H1 (cell line): ENCODE measurements at regions not wholly inside any gene's neighbourhood (a gene's known extent, or its start where the extent isn't known, plus 50 kb on each side); places are given as distances from the start of the nearest gene placed in this dataset.

Experiments used
- CTCF ChIA-PET: fragments of 300-600 bp; sonication (Branson Sonifier 250); formaldehyde crosslinking; loops from one replicate; lab custom pipeline; 2021; ENCODE audit not compliant: partially characterized antibody; lab: Charles Lee
- POLR2A ChIA-PET: fragments of 300-600 bp; sonication (Branson Sonifier 250); formaldehyde crosslinking; loops from one replicate; lab custom pipeline; 2021; ENCODE audit warnings: inconsistent platforms; ENCODE audit not compliant: partially characterized antibody; lab: Charles Lee
- DNase-seq, 2 experiments: peaks; one replicate each; pipeline versions ENCODE4 v3.0.0 to v3.0.0-alpha.2; 2010 to 2022; ENCODE audit warnings: low spot score in 2 of 2, low read depth in 1 of 2, mixed read lengths in 1 of 2
- FAIRE-seq: peaks from 2 replicates; lab custom pipeline; 2011; peaks lifted over from hg19 to GRCh38; lab: Jason Lieb, UNC
- H2AFZ ChIP-seq: 2 replicates; pipeline ENCODE4 v1.8.1; 2012; ENCODE audit warnings: low read length, inconsistent platforms
- H2AK5ac ChIP-seq: 2 replicates; pipeline ENCODE4 v1.6.1; 2013; ENCODE audit warnings: low read depth, low read length
- H2BK120ac ChIP-seq: replicated peaks from 2 replicates; pipeline ENCODE3; 2013; ENCODE audit warnings: low read depth, low read length, inconsistent platforms
- H2BK12ac ChIP-seq: 2 replicates; pipeline ENCODE4 v1.6.1; 2013; ENCODE audit warnings: low read depth, low read length
- H2BK15ac ChIP-seq: 2 replicates; pipeline ENCODE4 v1.6.1; 2013; ENCODE audit warnings: low read length
- H2BK20ac ChIP-seq: 2 replicates; pipeline ENCODE4 v1.6.1; 2013; ENCODE audit warnings: low read length
- H2BK5ac ChIP-seq: 2 replicates; pipeline ENCODE4 v1.6.1; 2013; ENCODE audit warnings: low read depth, low read length
- H3K14ac ChIP-seq: 2 replicates; pipeline ENCODE4 v1.6.1; 2013; ENCODE audit warnings: inconsistent platforms; ENCODE audit not compliant: insufficient read length
- H3K18ac ChIP-seq: 2 replicates; pipeline ENCODE4 v1.6.1; 2013; ENCODE audit warnings: low read length; ENCODE audit errors: extremely low read depth
- H3K23ac ChIP-seq: 2 replicates; pipeline ENCODE4 v1.6.1; 2013; ENCODE audit warnings: inconsistent platforms; ENCODE audit not compliant: insufficient read length
- H3K23me2 ChIP-seq: 2 replicates; pipeline ENCODE4 v1.6.1; 2013; ENCODE audit warnings: low read depth, low read length
- H3K27ac ChIP-seq: 2 replicates; pipeline ENCODE4 v1.6.1; 2011; ENCODE audit warnings: low read depth, low read length, inconsistent platforms
- H3K27me3 ChIP-seq, 4 experiments: replicated peaks in 1 of 4; 1 replicate in 1 of 4; 2 replicates in 3 of 4; pipeline versions ENCODE4 v1.6.1 to v1.8.1; 2011 to 2013; ENCODE audit warnings: low read length in 3 of 4, mild to moderate bottlenecking in 3 of 4, inconsistent platforms in 2 of 4, mixed read lengths in 2 of 4, moderate library complexity in 1 of 4; ENCODE audit not compliant: control insufficient read depth in 3 of 4, insufficient read depth in 3 of 4; ENCODE audit errors: extremely low read depth in 1 of 4
- H3K36me3 ChIP-seq, 4 experiments: 2 replicates each; pipeline versions ENCODE4 v1.6.1 to v1.8.1; 2011 to 2013; ENCODE audit warnings: mild to moderate bottlenecking in 4 of 4, low read length in 3 of 4, moderate library complexity in 2 of 4, control low read depth in 1 of 4, inconsistent platforms in 1 of 4; ENCODE audit not compliant: insufficient read depth in 4 of 4, control insufficient read depth in 2 of 4
- H3K4ac ChIP-seq: replicated peaks from 2 replicates; pipeline ENCODE3; 2013; ENCODE audit warnings: low read length, low read depth, mixed read lengths, inconsistent platforms; ENCODE audit not compliant: insufficient read length
- H3K4me1 ChIP-seq, 4 experiments: replicated peaks in 1 of 4; 1 replicate in 1 of 4; 2 replicates in 3 of 4; pipeline versions ENCODE4 v1.6.1 to v1.8.1; 2011 to 2013; ENCODE audit warnings: low read length in 3 of 4, inconsistent platforms in 2 of 4, mixed read lengths in 1 of 4; ENCODE audit not compliant: insufficient read depth in 4 of 4, control insufficient read depth in 3 of 4
- H3K4me2 ChIP-seq, 2 experiments: 2 replicates each; pipeline versions ENCODE4 v1.6.1 to v1.8.1; 2011 to 2013; ENCODE audit warnings: low read depth in 2 of 2, low read length in 2 of 2, control low read depth in 1 of 2, inconsistent platforms in 1 of 2, mild to moderate bottlenecking in 1 of 2; ENCODE audit not compliant: insufficient read depth in 1 of 2
- H3K4me3 ChIP-seq, 4 experiments: fragments of 200-600, 300-600 bp in 1 of 4; sonication (generic), shearing (Covaris generic), sonication (Bioruptor Twin) in 1 of 4; 2 replicates each; pipeline versions ENCODE4 v1.5.1 to v1.8.1; 2011 to 2016; ENCODE audit warnings: low read length in 4 of 4, low read depth in 3 of 4, control low read depth in 2 of 4, inconsistent platforms in 2 of 4, mild to moderate bottlenecking in 2 of 4, mixed read lengths in 1 of 4, moderate library complexity in 1 of 4; ENCODE audit not compliant: insufficient read depth in 2 of 4; ENCODE audit errors: extremely low read depth in 1 of 4
- H3K56ac ChIP-seq: replicated peaks from 2 replicates; pipeline ENCODE3; 2013; ENCODE audit warnings: low read depth, mild to moderate bottlenecking, mixed read lengths, low read length, inconsistent platforms; ENCODE audit not compliant: insufficient read length
- H3K79me1 ChIP-seq: 2 replicates; pipeline ENCODE4 v1.6.1; 2013; ENCODE audit warnings: low read depth, low read length, control low read depth
- H3K79me2 ChIP-seq, 2 experiments: 2 replicates each; pipeline versions ENCODE4 v1.6.1 to v1.8.1; 2012 to 2013; ENCODE audit warnings: low read length in 2 of 2, mild to moderate bottlenecking in 2 of 2, inconsistent platforms in 1 of 2; ENCODE audit not compliant: insufficient read depth in 2 of 2, control insufficient read depth in 1 of 2
- H3K9ac ChIP-seq, 4 experiments: replicated peaks in 1 of 4; 1 replicate in 1 of 4; 2 replicates in 3 of 4; pipeline versions ENCODE4 v1.6.1 to v1.8.1; 2011 to 2013; ENCODE audit warnings: low read depth in 3 of 4, low read length in 3 of 4, control low read depth in 2 of 4, mild to moderate bottlenecking in 2 of 4, moderate library complexity in 2 of 4, inconsistent platforms in 1 of 4; ENCODE audit errors: extremely low read depth in 1 of 4
- H3K9me3 ChIP-seq, 2 experiments: 2 replicates each; pipeline versions ENCODE4 v1.6.1 to v1.8.1; 2012 to 2013; ENCODE audit warnings: mild to moderate bottlenecking in 2 of 2, moderate library complexity in 2 of 2, control low read depth in 1 of 2, inconsistent platforms in 1 of 2, low read depth in 1 of 2, low read length in 1 of 2, mixed read lengths in 1 of 2; ENCODE audit not compliant: insufficient read depth in 2 of 2
- H4K20me1 ChIP-seq, 2 experiments: replicated peaks in 1 of 2; 2 replicates each; pipeline versions ENCODE3 to v1.8.1; 2011 to 2013; ENCODE audit warnings: inconsistent platforms in 2 of 2, low read length in 2 of 2, mild to moderate bottlenecking in 1 of 2; ENCODE audit not compliant: insufficient read depth in 2 of 2, control insufficient read depth in 1 of 2
- H4K5ac ChIP-seq: 2 replicates; pipeline ENCODE4 v1.6.1; 2013; ENCODE audit warnings: low read length, low read depth, mixed read lengths, inconsistent platforms; ENCODE audit not compliant: insufficient read length
- H4K8ac ChIP-seq: 2 replicates; pipeline ENCODE4 v1.8.0; 2013; ENCODE audit warnings: mild to moderate bottlenecking, moderate library complexity, low read length, inconsistent platforms; ENCODE audit not compliant: insufficient read depth; ENCODE audit errors: extremely low read depth
- H4K91ac ChIP-seq: replicated peaks from 2 replicates; pipeline ENCODE3; 2013; ENCODE audit warnings: low read length, mixed read lengths, inconsistent platforms; ENCODE audit not compliant: insufficient read length
- POLR2A ChIP-seq, 2 experiments: IDR thresholded peaks; 1 replicate in 1 of 2; 2 replicates in 1 of 2; pipeline ENCODE4 v1.6.1; 2011; ENCODE audit warnings: low read depth in 2 of 2, low read length in 2 of 2, mild to moderate bottlenecking in 2 of 2; ENCODE audit errors: control extremely low read depth in 1 of 2
- RFX5 ChIP-seq: IDR thresholded peaks from 2 replicates; pipeline ENCODE4 v1.6.1; 2011; ENCODE audit warnings: low read depth, low read length, improper control_type of control experiment, borderline replicate concordance
- SRF ChIP-seq: IDR thresholded peaks from 2 replicates; pipeline ENCODE4 v1.6.1; 2011; ENCODE audit warnings: mild to moderate bottlenecking, low read depth, low read length, moderate library complexity
- WGBS, 2 experiments: shearing (Covaris generic) in 1 of 2; methylation state at CpG; one replicate each; pipeline versions ENCODE4 v1.1.6 to v1.1.7; 2013 to 2015; ENCODE audit warnings: low lambda C conversion rate in 2 of 2, mixed read lengths in 2 of 2, inconsistent platforms in 1 of 2, low coverage in 1 of 2, missing lambda C conversion rate in 1 of 2; ENCODE audit not compliant: insufficient replicate concordance in 2 of 2, insufficient coverage in 1 of 2, insufficient read length in 1 of 2; ENCODE audit errors: extremely low coverage in 1 of 2, missing lambda C conversion rate in 1 of 2; 5-methylcytosine and 5-hydroxymethylcytosine counted together
- TF ChIP-seq, protein P1 (sequence below): IDR thresholded peaks from 2 replicates; pipeline ENCODE4 v1.6.1; 2011; ENCODE audit warnings: low read length, improper control_type of control experiment

DNA sequence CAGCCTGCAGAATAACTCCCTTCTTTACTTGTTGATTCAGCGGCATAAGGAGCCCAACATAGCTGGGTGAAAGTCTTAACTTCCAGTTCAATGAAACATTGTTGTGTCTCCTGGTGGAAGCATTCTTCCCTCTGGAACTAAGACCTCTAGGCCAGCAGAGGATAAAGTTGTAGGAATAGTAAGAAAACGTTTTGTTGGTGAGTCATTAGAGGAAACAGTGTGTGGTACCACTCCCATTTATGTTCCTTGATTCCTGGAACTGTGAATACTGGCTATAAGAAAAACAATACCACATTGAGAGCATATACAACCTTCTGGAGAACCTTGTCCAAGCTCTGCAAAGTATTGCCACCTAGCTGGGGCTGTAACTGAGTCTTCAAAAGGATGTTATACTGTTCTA is 737.4 kb upstream of the ZP4 start:
- TF ChIP-seq SRF (no peak), RFX5 (no peak), POLR2A (IDR thresholded peaks at IDR 0.05; ENCODE audit: control extremely low read depth in 1 of 2, low read depth in 2 of 2, low read length in 2 of 2) (no peak)
- TF ChIP-seq, protein P1, sequence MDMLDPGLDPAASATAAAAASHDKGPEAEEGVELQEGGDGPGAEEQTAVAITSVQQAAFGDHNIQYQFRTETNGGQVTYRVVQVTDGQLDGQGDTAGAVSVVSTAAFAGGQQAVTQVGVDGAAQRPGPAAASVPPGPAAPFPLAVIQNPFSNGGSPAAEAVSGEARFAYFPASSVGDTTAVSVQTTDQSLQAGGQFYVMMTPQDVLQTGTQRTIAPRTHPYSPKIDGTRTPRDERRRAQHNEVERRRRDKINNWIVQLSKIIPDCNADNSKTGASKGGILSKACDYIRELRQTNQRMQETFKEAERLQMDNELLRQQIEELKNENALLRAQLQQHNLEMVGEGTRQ = no peak
- H2BK12ac ChIP-seq = no peak overlapping the region
- no peak overlapping the region for H3K18ac ChIP-seq
- FAIRE-seq (no peak), DNase-seq (no peak)
- no peak overlapping the region for H2BK20ac ChIP-seq
- no peak overlapping the region for H3K14ac ChIP-seq
- no peaks in the 10 kb centered on the region for H3K79me2 ChIP-seq
- no peak overlapping the region for H3K4ac ChIP-seq
- H2AFZ ChIP-seq = no peak overlapping the region
- H2AK5ac ChIP-seq = no peak overlapping the region
- POLR2A ChIA-PET = no interaction called here
- H3K27ac ChIP-seq = no peak overlapping the region
- H3K79me1 ChIP-seq = no peaks in the 10 kb centered on the region
- no peaks in the 10 kb centered on the region for H3K9me3 ChIP-seq
- H4K8ac ChIP-seq = no peak overlapping the region
- H3K23ac ChIP-seq = no peak overlapping the region
- no peak overlapping the region for H3K56ac ChIP-seq
- H2BK15ac ChIP-seq = no peak overlapping the region
- no peak overlapping the region for H4K5ac ChIP-seq
- no peak overlapping the region for H2BK5ac ChIP-seq
- H4K91ac ChIP-seq = no peak overlapping the region
- no peaks in the 10 kb centered on the region for H3K36me3 ChIP-seq
- H3K4me1 ChIP-seq = no peaks in the 10 kb centered on the region
- no peak overlapping the region for H3K4me3 ChIP-seq
- WGBS, 2 experiments = 88% methylated on average over 2 of the region's 2 CpGs; no CpG with 5 or more reads in 1 of the 2 experiments
- no peaks in the 10 kb centered on the region for H4K20me1 ChIP-seq
- H2BK120ac ChIP-seq = no peak overlapping the region
- CTCF ChIA-PET = no interaction called here
- no peaks in the 10 kb centered on the region for H3K27me3 ChIP-seq
- no peak overlapping the region for H3K4me2 ChIP-seq
- no peaks in the 10 kb centered on the region for H3K23me2 ChIP-seq
- no peak overlapping the region for H3K9ac ChIP-seq
